ENCODE measurements at regions not wholly inside any gene's neighbourhood (a gene's known extent, or its start where the extent isn't known, plus 50 kb on each side); places are given as distances from the start of the nearest gene placed in this dataset.
A peak's percentile ranks its signal among the peaks of the same experiment; 100 is the strongest.

- no peak for DNase-seq
Measured at GRCh38 chr3:30225021-30225420, 381.4 kb upstream of the TGFBR2 start.

GRCh38 chr3:30226601-30227151 lies 379.7 kb upstream of the TGFBR2 start:
- DNase-seq: no peak

DNA sequence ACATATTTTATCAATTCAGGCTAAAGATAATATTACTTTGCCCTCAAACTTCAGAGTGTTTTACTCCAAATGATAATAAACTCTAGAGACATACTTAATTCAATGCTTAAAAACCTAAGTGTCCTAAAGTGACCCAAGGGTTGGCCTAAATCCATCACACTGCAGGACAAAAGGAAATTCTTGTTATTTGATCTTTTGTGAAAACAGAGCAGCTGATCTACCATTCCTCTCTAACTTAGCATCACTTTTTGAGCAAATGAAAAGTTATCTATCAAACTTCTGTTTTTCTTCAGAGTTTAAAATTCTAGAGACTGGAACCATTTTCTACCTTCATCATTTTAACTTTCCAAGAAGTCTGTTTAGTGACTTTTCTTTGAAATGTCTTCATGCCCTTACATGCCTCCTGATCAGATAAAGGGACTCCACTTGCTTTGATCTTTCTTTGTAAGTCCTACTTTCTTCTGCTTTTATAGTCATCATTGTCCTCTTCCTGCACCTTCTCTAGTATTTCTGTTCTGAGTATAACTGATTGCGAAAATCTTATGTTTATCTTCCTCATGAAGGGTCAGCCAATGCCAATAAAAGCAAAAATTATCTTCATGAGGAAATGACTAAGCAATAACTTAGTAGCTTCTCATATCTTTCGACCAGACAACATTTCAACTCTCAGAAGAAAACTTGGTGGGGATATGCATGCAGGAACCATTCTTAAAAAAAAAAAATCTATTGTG lies 378.7 kb upstream of the TGFBR2 start:
- DNase-seq: no peak

DNA sequence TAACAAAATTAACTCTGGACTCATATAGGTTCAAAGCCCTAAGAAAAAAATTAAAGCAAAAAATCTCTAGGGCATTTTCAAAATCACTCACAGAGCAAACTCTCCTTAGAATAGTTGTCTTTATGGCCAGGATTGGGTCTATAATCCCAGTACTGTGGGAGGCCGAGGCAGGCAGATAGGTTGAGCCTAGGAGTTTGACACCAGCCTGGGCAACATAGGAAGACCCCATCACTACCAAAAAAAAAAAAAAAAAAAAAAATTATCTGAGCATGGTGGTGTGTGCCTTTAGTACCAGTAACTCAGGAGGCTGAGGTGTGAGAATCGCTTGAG lies 378.1 kb upstream of the TGFBR2 start:
- DNase-seq: no peak

DNA sequence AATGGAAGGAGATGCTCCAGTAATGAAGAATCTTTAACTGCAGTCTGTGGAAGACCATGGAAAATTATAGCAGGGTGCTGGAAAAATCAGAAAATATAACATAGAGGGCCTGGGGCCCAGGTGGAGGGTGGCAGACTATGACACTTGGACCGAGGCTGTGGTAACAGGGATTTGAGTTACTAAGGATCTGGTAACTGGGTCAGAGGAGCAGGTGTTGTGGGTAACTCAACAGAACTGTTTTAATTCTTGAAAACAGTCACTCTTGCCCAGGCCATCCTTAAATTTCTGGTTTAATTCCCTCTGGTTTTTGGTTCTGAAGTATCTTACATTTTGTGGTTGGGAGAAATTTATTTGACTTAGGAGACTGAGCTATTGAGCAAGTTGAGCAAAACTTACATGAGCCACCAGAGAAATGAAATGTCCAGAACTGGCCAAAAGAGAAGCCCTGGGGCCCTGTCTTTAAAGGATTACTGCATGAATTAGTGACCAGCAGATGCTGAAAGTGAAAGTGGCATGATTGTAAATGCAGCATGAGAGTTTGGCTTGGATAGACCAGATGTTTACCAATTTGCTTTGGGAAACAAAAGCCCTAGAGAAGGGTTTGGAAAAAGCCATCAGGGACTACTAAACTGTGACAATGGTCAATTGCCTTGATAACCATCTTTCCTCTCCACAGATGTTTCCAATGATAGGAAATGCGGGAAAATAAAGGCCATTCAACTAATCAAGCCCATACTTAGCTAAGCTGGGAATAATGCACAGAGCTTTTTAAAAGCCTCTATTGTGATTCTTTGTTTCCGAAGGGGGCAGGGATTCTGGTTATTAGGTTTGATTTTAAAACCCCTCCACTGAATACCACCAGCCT lies 374.9 kb upstream of the TGFBR2 start:
- DNase-seq: peak; percentile 15 to 56

DNA sequence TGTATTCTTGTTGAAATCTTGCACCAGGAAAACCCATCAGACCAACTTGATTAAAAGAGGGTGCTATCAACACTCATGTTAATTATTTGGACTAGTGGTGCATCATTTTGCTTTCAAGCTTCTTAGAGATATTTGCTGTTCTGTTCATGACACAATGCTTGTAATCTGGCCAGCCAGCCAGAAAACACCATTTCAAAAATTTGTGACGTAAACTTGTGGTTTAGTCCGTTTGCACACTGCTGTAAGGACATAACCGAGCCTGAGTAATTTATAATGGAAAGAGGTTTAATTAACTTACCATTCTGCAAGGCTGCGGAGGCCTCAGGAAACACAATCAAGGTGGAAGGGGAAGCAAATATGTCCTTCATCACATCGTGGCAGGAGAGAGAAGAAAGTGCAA lies 374.3 kb upstream of the TGFBR2 start:
- DNase-seq: no peak

DNA sequence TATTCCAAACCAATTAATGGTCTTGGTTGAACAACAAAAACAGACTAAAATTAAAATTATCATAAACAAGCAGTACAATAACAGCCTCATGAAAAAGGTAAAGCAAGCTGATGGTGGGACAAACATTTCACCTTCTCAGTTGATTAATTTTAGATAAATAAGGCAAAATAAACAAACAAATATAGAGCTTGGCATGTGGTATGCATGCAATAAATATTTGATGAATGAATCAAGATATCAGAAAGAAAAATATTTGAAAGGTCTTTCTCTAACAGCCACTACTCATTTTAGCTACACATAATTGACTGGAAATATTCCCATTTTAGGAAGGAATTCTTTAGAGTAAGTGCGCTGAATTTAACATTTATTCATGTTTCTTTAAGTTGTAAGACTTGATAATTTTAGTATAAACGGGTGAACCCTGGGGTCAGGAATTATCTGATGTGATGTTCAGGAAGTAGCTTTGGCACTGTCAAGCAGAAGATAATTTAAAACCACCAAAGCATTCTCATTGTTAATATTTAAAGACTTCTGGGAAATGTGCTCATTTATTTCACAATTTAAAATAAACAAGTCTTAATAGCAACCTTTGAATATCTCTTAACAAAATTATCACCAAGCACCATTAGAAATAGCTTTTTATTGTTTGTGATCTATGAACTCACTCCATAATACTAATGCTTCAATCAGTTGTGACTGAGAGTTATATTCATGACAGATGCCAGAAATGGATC lies 372.3 kb upstream of the TGFBR2 start:
- DNase-seq: no peak

GRCh38 chr3:30236011-30236410 lies 370.4 kb upstream of the TGFBR2 start:
- DNase-seq: no peak

DNA sequence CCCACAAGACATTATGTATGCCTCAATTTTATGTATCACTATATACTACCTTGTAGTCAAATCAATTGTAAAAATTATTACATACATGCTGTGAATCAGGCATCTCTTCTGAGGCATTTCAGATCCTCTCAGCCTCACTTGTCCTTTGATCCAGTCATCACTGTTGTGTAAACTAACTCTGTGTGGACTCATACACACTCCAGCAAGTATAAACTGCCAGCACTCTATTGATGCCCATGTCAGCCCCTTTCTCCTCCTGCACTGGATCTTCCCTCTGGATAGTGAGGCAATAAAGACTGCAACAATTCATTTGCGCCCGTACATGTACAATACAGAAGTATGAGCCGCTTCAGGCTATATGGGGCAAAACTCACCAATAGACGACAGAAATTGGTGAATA lies 364.7 kb upstream of the TGFBR2 start:
- DNase-seq: no peak

GRCh38 chr3:30245858-30246622 lies 360.4 kb upstream of the TGFBR2 start:
- no peak for DNase-seq

DNA sequence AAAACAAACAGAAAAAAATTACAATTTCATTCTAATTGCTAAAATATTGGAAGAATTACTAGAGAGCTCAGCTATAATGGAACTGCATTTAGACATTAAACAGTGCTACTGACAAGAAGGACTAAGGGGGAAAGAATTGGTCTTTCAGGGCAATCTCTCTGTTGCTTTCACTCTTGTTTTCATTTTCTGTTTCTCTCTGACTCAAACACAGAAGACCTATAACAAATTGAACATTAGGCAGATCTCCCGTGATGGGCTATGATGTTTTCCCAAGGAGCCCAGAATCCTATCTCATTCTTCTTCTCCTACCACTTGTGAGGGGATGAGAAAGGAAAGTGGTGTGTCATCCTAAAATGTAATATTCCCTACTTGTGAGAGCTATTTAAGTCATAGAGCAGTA lies 358.0 kb upstream of the TGFBR2 start:
- no peak for DNase-seq

- DNase-seq: no peak
Measured at GRCh38 chr3:30252474-30252873, 353.9 kb upstream of the TGFBR2 start.

GRCh38 chr3:30253832-30254231 lies 352.6 kb upstream of the TGFBR2 start:
- DNase-seq: no peak

DNA sequence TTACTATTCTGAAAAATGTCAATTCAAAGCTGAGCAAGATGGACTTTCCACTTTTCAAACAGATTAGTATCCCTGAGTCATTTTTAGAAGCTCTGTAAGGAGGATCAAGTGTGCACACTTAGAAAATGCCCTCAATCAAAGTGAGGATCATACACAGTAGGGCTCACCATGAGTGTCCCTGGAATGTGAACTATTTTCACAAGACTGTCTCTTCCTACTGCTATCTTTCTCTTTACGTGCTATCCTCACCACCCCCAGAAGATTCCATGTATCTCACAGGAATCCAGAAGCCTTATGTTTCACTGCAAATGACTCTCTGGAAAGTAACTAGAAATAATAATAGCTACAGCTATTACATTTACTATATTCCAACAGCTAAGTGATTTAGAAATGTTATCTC lies 349.9 kb upstream of the TGFBR2 start:
- no peak for DNase-seq

- DNase-seq: no peak
Measured at GRCh38 chr3:30258426-30259392, 347.7 kb upstream of the TGFBR2 start.

- DNase-seq: no peak
Measured at GRCh38 chr3:30259730-30260129, 346.7 kb upstream of the TGFBR2 start.

DNA sequence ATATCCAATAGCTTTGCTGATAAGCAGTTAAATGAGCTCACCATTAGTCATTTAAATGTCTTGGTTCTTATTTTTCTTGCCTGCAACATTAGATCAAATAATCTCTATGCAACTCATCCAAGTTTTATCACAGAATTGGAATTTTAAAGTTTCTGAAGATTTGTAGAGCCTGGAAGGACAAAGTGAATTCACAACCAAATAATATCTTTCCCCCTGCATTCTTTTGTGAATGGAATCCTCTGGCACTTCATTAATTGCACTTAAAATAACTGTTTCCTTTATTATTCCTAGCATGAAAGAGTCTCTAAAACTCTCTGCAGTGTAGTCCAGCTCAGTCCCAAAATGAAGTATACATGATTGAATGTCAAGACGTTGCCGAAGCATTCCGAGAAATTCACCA lies 345.6 kb upstream of the TGFBR2 start:
- DNase-seq: no peak

GRCh38 chr3:30263238-30263924 lies 343.0 kb upstream of the TGFBR2 start:
- DNase-seq: no peak

DNA sequence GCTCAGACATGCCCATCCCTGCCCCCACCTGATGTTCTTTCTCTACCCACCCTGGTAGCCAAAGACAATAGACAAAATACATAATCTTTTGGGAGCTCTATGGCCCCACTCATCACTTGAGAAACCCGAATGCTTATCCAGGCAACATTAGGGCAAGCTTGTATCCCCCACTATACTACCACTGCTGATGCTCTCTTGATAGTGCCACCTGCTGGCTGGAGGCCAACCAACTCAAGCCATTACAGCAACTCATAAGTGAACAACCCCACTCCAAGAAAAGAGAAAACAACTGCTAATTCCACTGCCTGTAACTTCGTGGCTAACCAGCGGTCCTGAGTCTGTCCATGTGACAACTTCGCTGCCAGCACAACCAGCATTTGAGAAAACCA lies 342.5 kb upstream of the TGFBR2 start:
- no peak for DNase-seq

GRCh38 chr3:30266524-30266923 lies 339.9 kb upstream of the TGFBR2 start:
- DNase-seq: no peak

DNA sequence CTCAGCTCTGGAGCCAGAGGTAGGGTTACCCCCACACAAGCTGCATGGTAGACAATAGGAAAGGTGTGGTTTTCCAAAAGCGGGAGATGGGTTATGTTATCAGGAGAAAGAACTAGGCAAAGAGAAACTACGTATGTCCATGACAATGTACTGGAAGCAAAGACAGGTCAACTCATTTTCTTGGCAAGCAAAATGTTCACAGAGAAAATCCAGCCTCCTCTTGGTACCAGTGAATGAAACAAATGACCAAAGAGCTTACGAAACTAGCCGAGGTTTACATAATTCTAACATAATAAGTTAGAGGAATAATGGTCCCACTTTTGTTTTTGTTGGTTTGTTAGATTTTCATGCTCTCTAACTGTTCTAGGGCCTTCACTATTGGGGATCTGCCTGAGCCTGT lies 338.1 kb upstream of the TGFBR2 start:
- no peak for DNase-seq

Data from NCI-H524 (cell line).